GM12878 (cell line): ENCODE measurements at regions not wholly inside any gene's neighbourhood (a gene's known extent, or its start where the extent isn't known, plus 50 kb on each side); places are given as distances from the start of the nearest gene placed in this dataset.

Experiments
- ATAC-seq: fragments of 200-7000 bp; cut with Tn5 transposase; 3 replicates; pipeline ENCODE4 v1.9.1; 2020; ENCODE audit warnings: mild to moderate bottlenecking, moderate library complexity
- BruUV-seq: library from RNA; stranded (reverse); fragments of 400-500 nt; replicated peaks from 2 replicates; lab custom pipeline; 2021; lab: Mats Ljungman, UMichigan
- CTCF ChIA-PET: fragments of 300-600 bp; sonication (Branson Sonifier 250); formaldehyde crosslinking; extraction: SDS; loops from one replicate; lab custom pipeline; 2021; ENCODE audit warnings: inconsistent platforms; lab: Yijun Ruan, JAX
- POLR2A ChIA-PET: fragments of 350-600 bp; formaldehyde crosslinking; extraction: SDS; loops from one replicate; lab custom pipeline; 2021; ENCODE audit warnings: inconsistent platforms; lab: Charles Lee
- RAD21 ChIA-PET: fragments of 300-600 bp; sonication (Branson Sonifier 250); formaldehyde crosslinking; loops from one replicate; lab custom pipeline; 2023; ENCODE audit warnings: antibody characterized with exemption; ENCODE audit not compliant: unreplicated experiment; lab: Charles Lee
- SMC1A ChIA-PET: fragments of 300-600 bp; sonication (Branson Sonifier 250); formaldehyde crosslinking; loops from one replicate; lab custom pipeline; 2023; ENCODE audit not compliant: unreplicated experiment, uncharacterized antibody; lab: Charles Lee
- DNase-seq: peaks from one replicate; pipeline ENCODE4 v3.0.0-alpha.2; 2011; ENCODE audit warnings: low read depth, low spot score
- FAIRE-seq: peaks from 3 replicates; lab custom pipeline; 2011; peaks lifted over from hg19 to GRCh38; lab: Jason Lieb, UNC
- H2AFZ ChIP-seq: 2 replicates; pipeline ENCODE4 v1.6.0; 2011; ENCODE audit warnings: low read depth, low read length, control low read depth; ENCODE audit not compliant: control insufficient read depth
- H3K27ac ChIP-seq: 2 replicates; pipeline ENCODE4 v1.5.1; 2011; ENCODE audit warnings: control low read depth; ENCODE audit not compliant: control insufficient read depth, insufficient read depth
- H3K27me3 ChIP-seq, 2 experiments: replicated peaks in 1 of 2; 2 replicates each; pipeline versions ENCODE4 v1.6.0 to v1.6.1; 2011; ENCODE audit warnings: low read length in 1 of 2; ENCODE audit not compliant: control insufficient read depth in 2 of 2, insufficient read depth in 2 of 2
- H3K36me3 ChIP-seq, 2 experiments: 2 replicates each; pipeline ENCODE4 v1.5.1; 2011; ENCODE audit warnings: low read length in 1 of 2; ENCODE audit not compliant: control insufficient read depth in 2 of 2, insufficient read depth in 2 of 2
- H3K4me1 ChIP-seq: 2 replicates; pipeline ENCODE4 v1.6.1; 2011; ENCODE audit warnings: mild to moderate bottlenecking, low read length, moderate library complexity, mixed read lengths; ENCODE audit not compliant: control insufficient read depth, insufficient read depth
- H3K4me2 ChIP-seq: 2 replicates; pipeline ENCODE4 v1.6.0; 2011; ENCODE audit warnings: control low read depth; ENCODE audit not compliant: control insufficient read depth, insufficient read depth
- H3K4me3 ChIP-seq: fragments of 200-600 bp; sonication (generic); 2 replicates; pipeline ENCODE4 v1.5.1; 2016
- H3K79me2 ChIP-seq: 2 replicates; pipeline ENCODE4 v1.6.0; 2011; ENCODE audit warnings: low read length; ENCODE audit not compliant: control insufficient read depth, insufficient read depth
- H3K9ac ChIP-seq: 2 replicates; pipeline ENCODE4 v1.8.0; 2011; ENCODE audit warnings: low read length, control low read depth, mixed read lengths; ENCODE audit not compliant: control insufficient read depth, insufficient read depth
- H3K9me3 ChIP-seq: replicated peaks from 3 replicates; pipeline ENCODE4 v1.5.1; 2011; ENCODE audit warnings: mild to moderate bottlenecking, low read length; ENCODE audit not compliant: control insufficient read depth, insufficient read depth
- H4K20me1 ChIP-seq: 2 replicates; pipeline ENCODE4 v1.6.0; 2011; ENCODE audit not compliant: control insufficient read depth, insufficient read depth
- E2F4 ChIP-seq: IDR thresholded peaks from 2 replicates; pipeline ENCODE4 v1.6.1; 2012; ENCODE audit warnings: low read depth, low read length, improper control_type of control experiment
- KDM1A ChIP-seq: fragments of 200-600 bp; sonication (generic); IDR thresholded peaks from 2 replicates; pipeline ENCODE4 v1.6.1; 2016; ENCODE audit warnings: borderline replicate concordance
- MLLT1 ChIP-seq: fragments of 450-650 bp; IDR thresholded peaks from 2 replicates; pipeline ENCODE4 v1.6.1; 2016; ENCODE audit warnings: mild to moderate bottlenecking
- RBBP5 ChIP-seq: fragments of 200-600 bp; sonication (generic); conservative IDR thresholded peaks from 2 replicates; pipeline ENCODE4 v1.6.1; 2016
- SMAD1 ChIP-seq: fragments of 450-650 bp; IDR thresholded peaks from 2 replicates; pipeline ENCODE4 v1.6.1; 2018; ENCODE audit warnings: mild to moderate bottlenecking, low read depth; ENCODE audit not compliant: partially characterized antibody
- TCF3 ChIP-seq: IDR thresholded peaks from 2 replicates; pipeline ENCODE4 v1.6.1; 2012; ENCODE audit warnings: low read depth, mild to moderate bottlenecking, low read length, borderline replicate concordance; ENCODE audit not compliant: insufficient read depth
- WGBS: methylation state at CpG from one replicate; pipeline ENCODE4 v1.1.6; 2016; ENCODE audit warnings: low lambda C conversion rate; ENCODE audit not compliant: insufficient replicate concordance, insufficient coverage; ENCODE audit errors: missing lambda C conversion rate; 5-methylcytosine and 5-hydroxymethylcytosine counted together
- in situ Hi-C: fragments of 300-500 bp; cut with MboI; formaldehyde crosslinking; loops from 9 replicates; pipeline ENCODE4 v1.14.3; 2018; ENCODE audit warnings: mixed read lengths
- intact Hi-C: fragments of 100-400 bp; cut with micrococcal nuclease; formaldehyde crosslinking; loops from one replicate; pipeline ENCODE4 v1.14.2; 2022; ENCODE audit not compliant: unreplicated experiment
- TF ChIP-seq, protein P1 (sequence below): fragments of 450-650 bp; IDR thresholded peaks from 2 replicates; pipeline ENCODE4 v1.6.1; 2017; ENCODE audit warnings: borderline replicate concordance
- TF ChIP-seq, protein P2 (sequence below): fragments of 150-350 bp; IDR thresholded peaks from 2 replicates; pipeline ENCODE4 v1.6.1; 2016; ENCODE audit warnings: low read depth, low read length
- TF ChIP-seq, protein P3 (sequence below): IDR thresholded peaks from 2 replicates; pipeline ENCODE4 v1.6.1; 2012; ENCODE audit warnings: improper control_type of control experiment, low read depth, low read length; ENCODE audit not compliant: insufficient replicate concordance

DNA sequence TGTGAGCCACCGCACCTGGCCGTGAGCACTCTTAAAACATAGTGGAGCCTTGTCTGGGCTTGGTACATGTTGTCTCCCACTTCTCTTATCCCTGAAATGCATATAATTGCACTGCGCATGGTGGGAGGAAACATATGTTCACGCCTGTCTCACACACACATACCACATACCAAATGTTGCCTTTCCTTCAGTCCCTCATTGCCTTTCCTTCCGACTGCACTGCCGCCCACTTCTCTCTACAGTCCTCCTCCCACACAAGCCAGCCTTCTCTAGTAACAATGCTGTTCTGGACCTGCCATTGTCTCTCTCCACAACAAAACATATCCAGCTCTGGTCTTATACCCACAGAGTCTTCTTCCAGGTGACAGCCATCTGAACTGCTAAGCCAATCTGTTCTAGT lies 88.3 kb upstream of the PTHLH start (continued):
- TF ChIP-seq E2F4 = no peak

DNA sequence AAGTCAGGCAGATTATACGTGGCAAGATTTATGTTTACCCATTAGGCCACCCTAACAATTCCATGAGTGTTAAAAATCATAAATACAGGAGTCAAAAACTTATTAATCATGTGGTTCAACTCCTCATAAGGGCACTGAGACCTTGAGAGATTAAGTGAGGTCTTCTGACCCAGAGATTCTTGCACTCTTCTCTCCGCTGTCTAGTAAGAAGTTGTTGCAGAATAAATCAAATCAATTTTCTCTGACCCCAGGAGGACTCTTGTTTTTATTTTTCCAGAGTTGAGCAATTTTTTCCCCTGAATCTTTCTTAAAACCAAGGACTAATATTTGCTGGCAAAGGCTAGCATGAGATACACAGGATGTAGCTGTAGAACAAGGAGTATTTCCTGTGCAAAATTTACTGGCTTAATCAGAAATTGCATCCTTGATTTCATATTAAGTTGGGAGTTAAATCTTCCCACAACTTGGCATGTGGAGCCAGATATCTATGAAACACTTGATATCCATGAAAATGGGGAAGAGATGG lies 90.9 kb upstream of the PTHLH start:
- no peak overlapping the region for H3K27ac ChIP-seq
- no peak for ATAC-seq
- RAD21 ChIA-PET = no interaction called here
- intact Hi-C loops (no loop called here), in situ Hi-C loops (no loop called here)
- H3K4me1 ChIP-seq = no peaks in the 10 kb centered on the region
- DNase-seq = no peak
- WGBS = 47% methylated on average over 2 of the region's 2 CpGs
- H2AFZ ChIP-seq = no peak overlapping the region
- no peaks in the 10 kb centered on the region for H3K9me3 ChIP-seq
- no peak for TF ChIP-seq RBBP5
- no peak for TF ChIP-seq SMAD1
- TF ChIP-seq, protein P1, sequence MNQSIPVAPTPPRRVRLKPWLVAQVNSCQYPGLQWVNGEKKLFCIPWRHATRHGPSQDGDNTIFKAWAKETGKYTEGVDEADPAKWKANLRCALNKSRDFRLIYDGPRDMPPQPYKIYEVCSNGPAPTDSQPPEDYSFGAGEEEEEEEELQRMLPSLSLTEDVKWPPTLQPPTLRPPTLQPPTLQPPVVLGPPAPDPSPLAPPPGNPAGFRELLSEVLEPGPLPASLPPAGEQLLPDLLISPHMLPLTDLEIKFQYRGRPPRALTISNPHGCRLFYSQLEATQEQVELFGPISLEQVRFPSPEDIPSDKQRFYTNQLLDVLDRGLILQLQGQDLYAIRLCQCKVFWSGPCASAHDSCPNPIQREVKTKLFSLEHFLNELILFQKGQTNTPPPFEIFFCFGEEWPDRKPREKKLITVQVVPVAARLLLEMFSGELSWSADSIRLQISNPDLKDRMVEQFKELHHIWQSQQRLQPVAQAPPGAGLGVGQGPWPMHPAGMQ = no peak
- no peak for TF ChIP-seq KDM1A
- TF ChIP-seq MLLT1 = no peak
- TF ChIP-seq TCF3 = no peak
- TF ChIP-seq, protein P2, sequence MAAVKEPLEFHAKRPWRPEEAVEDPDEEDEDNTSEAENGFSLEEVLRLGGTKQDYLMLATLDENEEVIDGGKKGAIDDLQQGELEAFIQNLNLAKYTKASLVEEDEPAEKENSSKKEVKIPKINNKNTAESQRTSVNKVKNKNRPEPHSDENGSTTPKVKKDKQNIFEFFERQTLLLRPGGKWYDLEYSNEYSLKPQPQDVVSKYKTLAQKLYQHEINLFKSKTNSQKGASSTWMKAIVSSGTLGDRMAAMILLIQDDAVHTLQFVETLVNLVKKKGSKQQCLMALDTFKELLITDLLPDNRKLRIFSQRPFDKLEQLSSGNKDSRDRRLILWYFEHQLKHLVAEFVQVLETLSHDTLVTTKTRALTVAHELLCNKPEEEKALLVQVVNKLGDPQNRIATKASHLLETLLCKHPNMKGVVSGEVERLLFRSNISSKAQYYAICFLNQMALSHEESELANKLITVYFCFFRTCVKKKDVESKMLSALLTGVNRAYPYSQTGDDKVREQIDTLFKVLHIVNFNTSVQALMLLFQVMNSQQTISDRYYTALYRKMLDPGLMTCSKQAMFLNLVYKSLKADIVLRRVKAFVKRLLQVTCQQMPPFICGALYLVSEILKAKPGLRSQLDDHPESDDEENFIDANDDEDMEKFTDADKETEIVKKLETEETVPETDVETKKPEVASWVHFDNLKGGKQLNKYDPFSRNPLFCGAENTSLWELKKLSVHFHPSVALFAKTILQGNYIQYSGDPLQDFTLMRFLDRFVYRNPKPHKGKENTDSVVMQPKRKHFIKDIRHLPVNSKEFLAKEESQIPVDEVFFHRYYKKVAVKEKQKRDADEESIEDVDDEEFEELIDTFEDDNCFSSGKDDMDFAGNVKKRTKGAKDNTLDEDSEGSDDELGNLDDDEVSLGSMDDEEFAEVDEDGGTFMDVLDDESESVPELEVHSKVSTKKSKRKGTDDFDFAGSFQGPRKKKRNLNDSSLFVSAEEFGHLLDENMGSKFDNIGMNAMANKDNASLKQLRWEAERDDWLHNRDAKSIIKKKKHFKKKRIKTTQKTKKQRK = no peak
- TF ChIP-seq, protein P3, sequence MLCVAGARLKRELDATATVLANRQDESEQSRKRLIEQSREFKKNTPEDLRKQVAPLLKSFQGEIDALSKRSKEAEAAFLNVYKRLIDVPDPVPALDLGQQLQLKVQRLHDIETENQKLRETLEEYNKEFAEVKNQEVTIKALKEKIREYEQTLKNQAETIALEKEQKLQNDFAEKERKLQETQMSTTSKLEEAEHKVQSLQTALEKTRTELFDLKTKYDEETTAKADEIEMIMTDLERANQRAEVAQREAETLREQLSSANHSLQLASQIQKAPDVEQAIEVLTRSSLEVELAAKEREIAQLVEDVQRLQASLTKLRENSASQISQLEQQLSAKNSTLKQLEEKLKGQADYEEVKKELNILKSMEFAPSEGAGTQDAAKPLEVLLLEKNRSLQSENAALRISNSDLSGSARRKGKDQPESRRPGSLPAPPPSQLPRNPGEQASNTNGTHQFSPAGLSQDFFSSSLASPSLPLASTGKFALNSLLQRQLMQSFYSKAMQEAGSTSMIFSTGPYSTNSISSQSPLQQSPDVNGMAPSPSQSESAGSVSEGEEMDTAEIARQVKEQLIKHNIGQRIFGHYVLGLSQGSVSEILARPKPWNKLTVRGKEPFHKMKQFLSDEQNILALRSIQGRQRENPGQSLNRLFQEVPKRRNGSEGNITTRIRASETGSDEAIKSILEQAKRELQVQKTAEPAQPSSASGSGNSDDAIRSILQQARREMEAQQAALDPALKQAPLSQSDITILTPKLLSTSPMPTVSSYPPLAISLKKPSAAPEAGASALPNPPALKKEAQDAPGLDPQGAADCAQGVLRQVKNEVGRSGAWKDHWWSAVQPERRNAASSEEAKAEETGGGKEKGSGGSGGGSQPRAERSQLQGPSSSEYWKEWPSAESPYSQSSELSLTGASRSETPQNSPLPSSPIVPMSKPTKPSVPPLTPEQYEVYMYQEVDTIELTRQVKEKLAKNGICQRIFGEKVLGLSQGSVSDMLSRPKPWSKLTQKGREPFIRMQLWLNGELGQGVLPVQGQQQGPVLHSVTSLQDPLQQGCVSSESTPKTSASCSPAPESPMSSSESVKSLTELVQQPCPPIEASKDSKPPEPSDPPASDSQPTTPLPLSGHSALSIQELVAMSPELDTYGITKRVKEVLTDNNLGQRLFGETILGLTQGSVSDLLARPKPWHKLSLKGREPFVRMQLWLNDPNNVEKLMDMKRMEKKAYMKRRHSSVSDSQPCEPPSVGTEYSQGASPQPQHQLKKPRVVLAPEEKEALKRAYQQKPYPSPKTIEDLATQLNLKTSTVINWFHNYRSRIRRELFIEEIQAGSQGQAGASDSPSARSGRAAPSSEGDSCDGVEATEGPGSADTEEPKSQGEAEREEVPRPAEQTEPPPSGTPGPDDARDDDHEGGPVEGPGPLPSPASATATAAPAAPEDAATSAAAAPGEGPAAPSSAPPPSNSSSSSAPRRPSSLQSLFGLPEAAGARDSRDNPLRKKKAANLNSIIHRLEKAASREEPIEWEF = no peak
- no peaks in the 10 kb centered on the region for H3K79me2 ChIP-seq
- no peaks in the 10 kb centered on the region for H3K27me3 ChIP-seq
- no peak overlapping the region for H3K4me3 ChIP-seq
- no TSS peak for BruUV-seq
- CTCF ChIA-PET = no interaction called here
- H3K36me3 ChIP-seq = no peaks in the 10 kb centered on the region
- no peak overlapping the region for H3K9ac ChIP-seq
- no peaks in the 10 kb centered on the region for H4K20me1 ChIP-seq
- SMC1A ChIA-PET = no interaction called here
- no peak for FAIRE-seq
- no peak overlapping the region for H3K4me2 ChIP-seq
- POLR2A ChIA-PET = no interaction called here
